Astrocyte (in vitro differentiated cells and primary cell): ENCODE measurements at regions not wholly inside any gene's neighbourhood (a gene's known extent, or its start where the extent isn't known, plus 50 kb on each side); places are given as distances from the start of the nearest gene placed in this dataset.

Experiments used
- EZH2 ChIP-seq: IDR thresholded peaks from 2 replicates; pipeline ENCODE4 v1.6.1; 2012; ENCODE audit warnings: mild to moderate bottlenecking, low read length, inconsistent platforms; ENCODE audit not compliant: insufficient read depth
- TF ChIP-seq, protein P1 (sequence below): IDR thresholded peaks from 2 replicates; pipeline ENCODE4 v1.5.1; 2011; ENCODE audit warnings: low read depth, mild to moderate bottlenecking, inconsistent platforms, low read length, moderate library complexity; ENCODE audit not compliant: insufficient read depth

DNA sequence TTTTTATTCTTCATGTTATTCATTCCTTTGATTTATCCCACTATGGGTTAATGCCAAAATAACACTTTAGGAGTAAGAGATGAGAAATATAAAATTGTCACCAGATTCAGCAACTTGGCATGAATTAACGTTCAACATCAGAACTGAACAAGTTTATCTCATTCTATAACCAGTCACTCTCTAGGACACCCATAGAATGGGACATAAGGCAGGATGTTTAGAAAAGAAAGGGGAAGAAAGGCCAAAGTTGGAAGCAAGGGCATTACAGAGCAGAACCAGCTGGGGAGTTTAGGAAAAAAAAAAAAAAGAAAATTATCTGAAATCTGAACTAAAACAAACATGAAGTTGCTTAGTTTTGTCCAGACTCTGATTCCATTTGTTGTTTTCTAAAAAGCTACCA is 211.0 kb downstream of the PMAIP1 start:
- TF ChIP-seq, protein P1, sequence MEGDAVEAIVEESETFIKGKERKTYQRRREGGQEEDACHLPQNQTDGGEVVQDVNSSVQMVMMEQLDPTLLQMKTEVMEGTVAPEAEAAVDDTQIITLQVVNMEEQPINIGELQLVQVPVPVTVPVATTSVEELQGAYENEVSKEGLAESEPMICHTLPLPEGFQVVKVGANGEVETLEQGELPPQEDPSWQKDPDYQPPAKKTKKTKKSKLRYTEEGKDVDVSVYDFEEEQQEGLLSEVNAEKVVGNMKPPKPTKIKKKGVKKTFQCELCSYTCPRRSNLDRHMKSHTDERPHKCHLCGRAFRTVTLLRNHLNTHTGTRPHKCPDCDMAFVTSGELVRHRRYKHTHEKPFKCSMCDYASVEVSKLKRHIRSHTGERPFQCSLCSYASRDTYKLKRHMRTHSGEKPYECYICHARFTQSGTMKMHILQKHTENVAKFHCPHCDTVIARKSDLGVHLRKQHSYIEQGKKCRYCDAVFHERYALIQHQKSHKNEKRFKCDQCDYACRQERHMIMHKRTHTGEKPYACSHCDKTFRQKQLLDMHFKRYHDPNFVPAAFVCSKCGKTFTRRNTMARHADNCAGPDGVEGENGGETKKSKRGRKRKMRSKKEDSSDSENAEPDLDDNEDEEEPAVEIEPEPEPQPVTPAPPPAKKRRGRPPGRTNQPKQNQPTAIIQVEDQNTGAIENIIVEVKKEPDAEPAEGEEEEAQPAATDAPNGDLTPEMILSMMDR: no peak
- no peak for TF ChIP-seq EZH2
